Muscle layer of duodenum (tissue), 2 donors: ENCODE measurements at regions not wholly inside any gene's neighbourhood (a gene's known extent, or its start where the extent isn't known, plus 50 kb on each side); places are given as distances from the start of the nearest gene placed in this dataset.

Experiments
- H3K27ac ChIP-seq: one replicate; pipeline ENCODE4 v1.7.0; 2013; ENCODE audit warnings: mild to moderate bottlenecking, low read length
- H3K27me3 ChIP-seq: one replicate; pipeline ENCODE4 v1.7.0; 2013; ENCODE audit warnings: low read depth, mild to moderate bottlenecking, control low read depth, low read length
- H3K36me3 ChIP-seq, 2 donors: one replicate each; pipeline ENCODE4 v1.7.0; 2013; ENCODE audit warnings: low read length in 2 of 2, control low read depth in 1 of 2, mild to moderate bottlenecking in 1 of 2; ENCODE audit not compliant: insufficient read depth in 2 of 2, control insufficient read depth in 1 of 2
- H3K4me1 ChIP-seq, 2 donors: one replicate each; pipeline ENCODE4 v1.7.0; 2013; ENCODE audit warnings: low read length in 2 of 2, mild to moderate bottlenecking in 2 of 2, control low read depth in 1 of 2, moderate library complexity in 1 of 2; ENCODE audit not compliant: insufficient read depth in 2 of 2, control insufficient read depth in 1 of 2
- H3K4me3 ChIP-seq, 2 donors: one replicate each; pipeline ENCODE4 v1.7.0; 2013; ENCODE audit warnings: low read length in 2 of 2, low read depth in 1 of 2, mild to moderate bottlenecking in 1 of 2
- H3K9me3 ChIP-seq, 2 donors: one replicate each; pipeline ENCODE4 v1.7.0; 2013; ENCODE audit warnings: low read length in 2 of 2, control low read depth in 1 of 2, mild to moderate bottlenecking in 1 of 2; ENCODE audit not compliant: control insufficient read depth in 1 of 2
- donor health status: healthy.

DNA sequence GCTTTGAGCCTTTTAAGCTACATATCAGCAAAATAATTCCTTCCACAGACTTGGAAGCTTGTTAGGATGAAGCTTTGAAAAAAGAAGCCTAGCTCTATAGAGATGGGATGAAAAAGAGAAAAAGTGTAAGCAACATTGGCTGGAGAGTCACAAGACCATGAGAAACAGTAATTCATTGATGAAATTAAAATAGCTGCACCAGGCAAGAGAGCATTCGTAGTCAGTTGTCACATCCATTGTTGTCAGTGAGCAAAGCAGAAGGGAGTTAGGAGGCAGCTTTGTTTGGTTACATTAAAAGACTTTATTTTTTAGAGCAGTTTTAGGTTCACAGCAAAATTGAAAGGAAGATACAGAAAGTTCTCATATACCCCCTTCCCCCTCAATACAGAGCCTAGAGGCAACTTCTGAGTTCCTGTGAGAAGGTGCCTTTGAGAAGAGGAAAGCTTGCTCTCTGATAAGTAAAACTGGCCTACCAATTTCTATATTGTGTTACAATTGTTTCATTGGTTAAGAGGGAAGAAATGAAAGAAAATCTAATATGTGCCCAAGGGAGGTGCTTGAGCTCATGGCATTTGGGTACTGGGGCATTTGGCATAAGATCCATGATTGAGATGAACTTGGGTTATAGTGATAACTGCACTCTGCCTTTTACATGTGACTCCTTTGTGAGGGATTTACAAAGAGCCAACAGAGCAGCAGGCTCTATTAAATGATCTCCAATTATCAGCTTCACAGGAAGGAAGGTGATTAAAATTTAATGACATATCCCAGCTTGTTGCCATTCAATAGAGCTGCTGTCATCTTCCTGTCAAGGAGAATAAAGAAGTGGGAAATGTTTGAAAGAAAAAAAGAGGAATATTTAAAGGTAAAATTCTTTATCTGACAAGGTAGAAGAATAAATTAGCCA is 361.3 kb upstream of the TMTC1 start:
- Histone ChIP-seq H3K4me3 (no peak overlapping the region), H3K36me3 (no peaks in the 10 kb centered on the region), H3K27ac (no peak overlapping the region), H3K27me3 (no peaks in the 10 kb centered on the region), H3K9me3 (no peaks in the 10 kb centered on the region), H3K4me1 (no peaks in the 10 kb centered on the region)

DNA sequence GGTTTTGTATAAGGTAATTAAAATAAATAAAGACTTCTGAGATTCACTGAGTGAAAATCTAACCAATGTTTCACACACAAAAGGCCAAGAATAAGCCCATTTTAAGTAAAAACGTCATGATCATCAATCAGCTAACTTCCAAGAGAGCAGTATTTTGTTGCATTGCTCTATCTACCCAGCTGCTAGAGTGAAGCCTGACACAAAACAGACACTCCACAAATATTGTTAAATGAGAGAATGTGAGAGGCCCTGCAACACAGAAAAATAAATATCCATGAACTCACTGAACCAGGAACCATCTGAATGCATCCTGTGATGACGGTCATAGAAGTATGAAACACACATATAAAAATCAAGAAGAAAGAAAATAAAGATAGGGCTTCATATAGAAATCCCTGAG is 358.6 kb upstream of the TMTC1 start:
- Histone ChIP-seq H3K27ac (no peak overlapping the region), H3K9me3 (no peaks in the 10 kb centered on the region), H3K4me3 (no peak overlapping the region), H3K27me3 (no peaks in the 10 kb centered on the region), H3K36me3 (no peaks in the 10 kb centered on the region), H3K4me1 (no peaks in the 10 kb centered on the region)

DNA sequence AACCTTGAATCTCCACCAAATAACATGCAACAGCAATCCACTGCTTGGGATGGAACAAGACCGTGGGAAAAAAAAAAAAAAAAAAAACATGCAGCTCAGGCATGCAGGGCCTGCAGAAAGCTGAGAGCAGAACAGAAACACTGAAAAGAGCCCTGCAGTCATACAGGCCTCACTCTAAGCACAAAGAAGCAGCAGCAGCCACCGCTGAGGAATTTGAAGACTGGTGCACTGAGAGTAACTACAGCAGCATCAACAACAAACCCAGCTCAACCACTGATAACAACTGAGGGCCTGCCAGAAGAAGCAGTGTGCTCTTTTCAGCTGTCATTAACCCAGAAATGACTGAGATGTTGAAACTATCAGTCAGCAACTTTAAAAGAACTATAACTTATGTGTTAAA is 354.7 kb upstream of the TMTC1 start:
- Histone ChIP-seq H3K27ac (no peak overlapping the region), H3K4me3 (no peak overlapping the region), H3K9me3 (no peaks in the 10 kb centered on the region), H3K27me3 (no peaks in the 10 kb centered on the region), H3K4me1 (no peaks in the 10 kb centered on the region), H3K36me3 (no peaks in the 10 kb centered on the region)

DNA sequence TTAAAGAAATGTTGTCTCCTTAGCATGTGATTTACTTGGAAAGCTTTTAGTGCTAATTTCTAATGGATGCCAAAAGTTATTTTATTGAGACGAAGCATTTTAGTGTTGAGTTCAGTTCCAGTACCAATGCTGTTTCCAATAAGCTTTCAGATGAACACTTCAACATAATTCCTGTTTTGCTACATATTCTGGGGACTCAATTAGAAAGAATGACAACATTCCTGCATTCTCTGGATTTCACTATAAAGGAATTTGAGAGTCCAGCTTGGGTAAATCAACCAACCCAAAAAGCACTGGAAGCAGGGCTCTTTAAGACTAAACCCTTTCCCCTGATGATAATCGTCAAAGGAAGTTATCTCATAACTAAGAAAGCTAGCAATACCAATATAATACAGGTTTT is 353.0 kb upstream of the TMTC1 start:
- no peak overlapping the region for H3K4me3 ChIP-seq
- no peaks in the 10 kb centered on the region for H3K36me3 ChIP-seq
- no peaks in the 10 kb centered on the region for H3K4me1 ChIP-seq
- no peak overlapping the region for H3K27ac ChIP-seq
- no peaks in the 10 kb centered on the region for H3K9me3 ChIP-seq
- no peaks in the 10 kb centered on the region for H3K27me3 ChIP-seq

GRCh38 chr12:30135776-30136175 is 352.0 kb upstream of the TMTC1 start:
- Histone ChIP-seq H3K27ac (no peak overlapping the region), H3K9me3 (no peaks in the 10 kb centered on the region), H3K4me3 (no peak overlapping the region), H3K4me1 (no peaks in the 10 kb centered on the region), H3K27me3 (no peaks in the 10 kb centered on the region), H3K36me3 (no peaks in the 10 kb centered on the region)

GRCh38 chr12:30134229-30134628 is 350.5 kb upstream of the TMTC1 start:
- no peaks in the 10 kb centered on the region for H3K4me1 ChIP-seq

DNA sequence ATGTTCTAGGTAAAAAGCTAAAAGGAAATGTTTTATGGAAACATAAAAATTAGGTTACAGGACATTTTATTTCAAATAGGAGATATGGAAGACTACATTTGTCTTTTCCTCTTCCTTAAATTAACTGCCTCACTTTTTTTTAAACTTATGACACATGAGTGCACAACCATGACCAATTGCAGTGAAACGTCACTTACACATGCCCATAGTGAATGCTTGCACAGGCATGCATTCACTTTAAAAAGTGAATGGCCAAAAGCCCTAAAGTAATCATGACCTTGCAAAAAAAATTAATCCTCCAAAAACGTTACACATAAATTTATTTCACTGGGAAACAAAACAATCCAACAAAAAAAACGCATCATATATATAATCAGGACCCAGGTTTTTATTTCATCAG is 343.2 kb upstream of the TMTC1 start:
- no peaks in the 10 kb centered on the region for H3K27me3 ChIP-seq
- H3K36me3 ChIP-seq = no peaks in the 10 kb centered on the region
- no peak overlapping the region for H3K27ac ChIP-seq
- H3K4me1 ChIP-seq = no peaks in the 10 kb centered on the region
- no peaks in the 10 kb centered on the region for H3K9me3 ChIP-seq
- H3K4me3 ChIP-seq = no peak overlapping the region

More at GRCh38 chr12:30134229-30134628, 350.5 kb upstream of the TMTC1 start:
- no peaks in the 10 kb centered on the region for H3K27me3 ChIP-seq
- no peaks in the 10 kb centered on the region for H3K9me3 ChIP-seq
- H3K27ac ChIP-seq = no peak overlapping the region
- H3K36me3 ChIP-seq = no peaks in the 10 kb centered on the region
- no peak overlapping the region for H3K4me3 ChIP-seq

DNA sequence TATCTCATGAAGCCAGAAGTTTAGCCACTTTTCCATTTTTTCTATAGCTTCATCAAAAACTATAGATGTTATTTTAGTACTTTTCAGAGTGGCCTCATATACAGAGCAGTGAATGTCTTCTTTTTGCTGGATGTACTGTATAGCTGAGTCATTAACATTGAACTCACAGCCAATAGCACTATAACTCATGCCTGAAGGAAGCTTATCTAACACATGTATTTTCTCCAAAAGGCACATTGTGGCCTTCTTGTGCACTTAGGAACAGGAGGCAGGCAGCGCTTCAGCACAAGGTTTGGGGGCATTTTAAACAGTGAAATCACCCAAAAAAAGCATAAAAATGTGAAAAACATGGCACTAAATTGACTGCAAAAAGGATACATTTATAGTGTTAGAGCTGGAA is 336.8 kb upstream of the TMTC1 start:
- Histone ChIP-seq H3K36me3 (no peaks in the 10 kb centered on the region), H3K27me3 (no peaks in the 10 kb centered on the region), H3K4me1 (no peaks in the 10 kb centered on the region), H3K4me3 (no peak overlapping the region), H3K9me3 (peaks cover 0 to 12% of the 10 kb centered on the region in 2 donors), H3K27ac (no peak overlapping the region)

DNA sequence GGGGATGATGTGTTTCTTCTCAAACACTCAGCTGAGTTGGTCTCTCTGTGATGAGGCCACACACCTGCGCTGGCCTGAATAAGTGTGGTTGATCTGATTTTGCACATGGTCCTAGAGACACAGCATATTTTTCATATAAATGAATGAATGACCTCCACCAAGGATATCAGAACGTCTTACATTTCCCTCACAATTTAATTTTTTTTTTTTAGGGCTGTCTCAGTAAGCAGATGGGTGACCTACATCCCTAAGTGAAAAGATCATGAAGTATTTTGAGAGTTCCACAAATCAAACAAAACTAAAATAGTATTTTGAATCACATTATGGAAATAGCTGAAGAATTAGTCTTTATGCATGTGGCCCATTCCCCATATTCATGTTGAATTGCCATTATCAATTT is 333.7 kb upstream of the TMTC1 start:
- Histone ChIP-seq H3K4me1 (no peaks in the 10 kb centered on the region), H3K27ac (no peak overlapping the region), H3K27me3 (no peaks in the 10 kb centered on the region), H3K36me3 (no peaks in the 10 kb centered on the region), H3K4me3 (no peak overlapping the region), H3K9me3 (peaks cover 0 to 12% of the 10 kb centered on the region in 2 donors)

- Histone ChIP-seq H3K4me1 (no peaks in the 10 kb centered on the region), H3K27me3 (no peaks in the 10 kb centered on the region), H3K27ac (no peak overlapping the region), H3K9me3 (no peaks in the 10 kb centered on the region), H3K36me3 (no peaks in the 10 kb centered on the region), H3K4me3 (no peak overlapping the region)
Observed at GRCh38 chr12:30111719-30112118, 328.0 kb upstream of the TMTC1 start.

DNA sequence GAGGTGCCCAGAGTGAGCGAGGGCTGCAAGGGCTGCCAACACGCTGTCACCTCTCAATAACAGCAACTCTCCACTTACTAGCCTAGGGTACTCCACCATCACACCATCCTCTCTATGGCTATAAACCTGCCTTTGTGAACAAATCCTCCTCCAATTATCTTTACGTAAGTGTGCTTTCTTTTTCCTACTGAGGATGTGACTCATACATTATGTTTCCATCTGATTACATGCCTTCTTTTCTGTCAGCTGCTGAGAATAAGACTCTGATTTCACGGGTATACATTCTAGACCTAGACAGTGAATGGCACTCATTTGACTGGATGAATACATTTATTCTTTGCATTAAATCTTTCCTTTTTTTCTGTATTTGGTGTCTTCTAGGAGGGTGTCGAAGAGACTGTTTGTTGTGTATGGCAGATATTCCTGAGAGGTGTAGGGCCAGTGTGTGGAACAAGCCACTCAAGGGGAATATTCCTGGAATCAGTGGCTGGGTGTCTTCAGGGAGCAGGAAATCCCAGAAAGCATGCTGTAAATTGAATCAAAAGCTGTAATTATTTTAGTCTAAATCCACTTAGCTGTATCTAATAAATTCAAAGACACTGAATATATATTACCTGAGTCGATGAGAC is 327.3 kb upstream of the TMTC1 start:
- Histone ChIP-seq H3K36me3 (no peaks in the 10 kb centered on the region), H3K9me3 (no peaks in the 10 kb centered on the region), H3K27ac (no peak overlapping the region), H3K27me3 (no peaks in the 10 kb centered on the region), H3K4me1 (no peaks in the 10 kb centered on the region), H3K4me3 (no peak overlapping the region)
